ENCODE measurements at regions not wholly inside any gene's neighbourhood (a gene's known extent, or its start where the extent isn't known, plus 50 kb on each side); places are given as distances from the start of the nearest gene placed in this dataset.
"Not testable (repeated sequence)": the region's sequence is repeated elsewhere in the genome, so short reads cannot be mapped to it uniquely, and the experiment has no call there.

- H3K4me3 Mint-ChIP-seq = no peak overlapping the region
- ATAC-seq (no peak), DNase-seq (no peak)
- no peak overlapping the region for H3K27ac Mint-ChIP-seq
- ChIA-PET CTCF (no interaction called here), POLR2A (no interaction called here)
- peaks cover 0 to 25% (median 5%) of the 10 kb centered on the region in 5 donors for H3K27me3 Mint-ChIP-seq
- no peaks in the 10 kb centered on the region for H3K4me1 ChIP-seq (ENCODE audit: control insufficient read depth in 2 of 2, insufficient read depth in 2 of 2, low read length in 2 of 2)
- H3K27me3 ChIP-seq (ENCODE audit: control insufficient read depth in 2 of 2, insufficient read depth in 2 of 2, low read length in 2 of 2) = no peaks in the 10 kb centered on the region
- H3K36me3 ChIP-seq (ENCODE audit: control insufficient read depth in 2 of 3, insufficient read depth in 3 of 3, low read length in 3 of 3) = no peaks in the 10 kb centered on the region
- H3K4me1 Mint-ChIP-seq = no peaks in the 10 kb centered on the region
- no peaks in the 10 kb centered on the region for H3K9me3 ChIP-seq (ENCODE audit: control insufficient read depth in 2 of 3, low read length in 3 of 3)
- H3K27ac ChIP-seq (ENCODE audit: low read depth, low read length) = no peak overlapping the region
- H3K9me3 Mint-ChIP-seq = peaks cover 0 to 21% (median 9%) of the 10 kb centered on the region in 11 donors
- intact Hi-C loops (cut with micrococcal nuclease) = no loop called here
- peaks cover 0 to 5% (median 0%) of the 10 kb centered on the region in 5 donors for H3K36me3 Mint-ChIP-seq
- H3K4me3 ChIP-seq (ENCODE audit: low read length) = no peak overlapping the region
Observed at GRCh38 chr6:25202504-25202903, 76.7 kb upstream of the CARMIL1 start.

GRCh38 chr6:25205629-25206028, 73.5 kb upstream of the CARMIL1 start:
- POLR2A ChIA-PET = no interaction called here
- H3K27ac ChIP-seq (ENCODE audit: low read depth, low read length) = no peak overlapping the region
- H3K4me3 ChIP-seq (ENCODE audit: low read length) = no peak overlapping the region
- DNase-seq = no peak
- CTCF ChIA-PET = no interaction called here
- no peak for ATAC-seq
- Mint-ChIP-seq H3K36me3 (peaks cover 0 to 12% (median 7%) of the 10 kb centered on the region in 5 donors), H3K4me1 (no peaks in the 10 kb centered on the region), H3K4me3 (no peak overlapping the region), H3K27ac (no peak overlapping the region), H3K27me3 (peaks cover 0 to 30% (median 9%) of the 10 kb centered on the region in 5 donors), H3K9me3 (peaks cover 5 to 39% (median 14%) of the 10 kb centered on the region in 11 donors)
- H3K9me3 ChIP-seq (ENCODE audit: control insufficient read depth in 2 of 3, low read length in 3 of 3) = no peaks in the 10 kb centered on the region
- H3K4me1 ChIP-seq (ENCODE audit: control insufficient read depth in 2 of 2, insufficient read depth in 2 of 2, low read length in 2 of 2) = no peaks in the 10 kb centered on the region
- H3K36me3 ChIP-seq (ENCODE audit: control insufficient read depth in 2 of 3, insufficient read depth in 3 of 3, low read length in 3 of 3) = no peaks in the 10 kb centered on the region
- no peaks in the 10 kb centered on the region for H3K27me3 ChIP-seq (ENCODE audit: control insufficient read depth in 2 of 2, insufficient read depth in 2 of 2, low read length in 2 of 2)
- intact Hi-C loops (cut with micrococcal nuclease) = no loop called here

- CTCF ChIA-PET; H3K4me3 ChIP-seq (ENCODE audit: low read length); DNase-seq; H3K27me3 ChIP-seq (ENCODE audit: control insufficient read depth in 2 of 2, insufficient read depth in 2 of 2, low read length in 2 of 2); ATAC-seq; H3K27ac ChIP-seq (ENCODE audit: low read depth, low read length); H3K36me3 ChIP-seq (ENCODE audit: control insufficient read depth in 2 of 3, insufficient read depth in 3 of 3, low read length in 3 of 3); H3K4me1 Mint-ChIP-seq; H3K9me3 ChIP-seq (ENCODE audit: control insufficient read depth in 2 of 3, low read length in 3 of 3); POLR2A ChIA-PET; H3K27ac Mint-ChIP-seq; intact Hi-C loops (cut with micrococcal nuclease); H3K4me3 Mint-ChIP-seq; H3K4me1 ChIP-seq (ENCODE audit: control insufficient read depth in 2 of 2, insufficient read depth in 2 of 2, low read length in 2 of 2): not testable (repeated sequence)
- H3K27me3 Mint-ChIP-seq = peaks cover 0 to 41% (median 9%) of the 10 kb centered on the region in 5 donors
- peaks cover 7 to 39% (median 21%) of the 10 kb centered on the region in 11 donors for H3K9me3 Mint-ChIP-seq
- peaks cover 0 to 13% (median 7%) of the 10 kb centered on the region in 5 donors for H3K36me3 Mint-ChIP-seq
Observed at GRCh38 chr6:25207453-25208155, 71.6 kb upstream of the CARMIL1 start.

DNA sequence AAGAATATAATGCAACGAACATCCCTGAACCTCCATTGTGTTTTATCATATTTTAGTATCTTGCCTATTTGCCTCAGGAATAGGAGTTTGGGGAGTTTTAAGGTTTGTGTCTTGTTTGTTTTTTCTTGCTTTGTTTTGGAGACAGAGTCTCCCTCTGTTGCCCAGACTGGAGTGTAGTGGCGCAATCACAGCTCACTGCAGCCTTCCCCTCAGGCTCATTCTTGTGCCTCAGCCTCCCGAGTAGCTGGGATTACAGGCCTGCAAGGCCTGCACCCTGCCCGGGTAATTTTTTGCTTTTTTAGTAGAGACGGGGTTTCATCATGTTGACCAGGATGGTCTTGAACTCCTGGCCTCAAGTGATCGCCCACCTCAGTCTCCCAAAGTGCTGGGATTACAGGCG, 63.3 kb upstream of the CARMIL1 start:
- Histone ChIP-seq H3K4me3 (ENCODE audit: low read length) (no peak overlapping the region), H3K4me1 (ENCODE audit: control insufficient read depth in 2 of 2, insufficient read depth in 2 of 2, low read length in 2 of 2) (no peaks in the 10 kb centered on the region), H3K9me3 (ENCODE audit: control insufficient read depth in 2 of 3, low read length in 3 of 3) (no peaks in the 10 kb centered on the region), H3K27ac (ENCODE audit: low read depth, low read length) (no peak overlapping the region), H3K36me3 (ENCODE audit: control insufficient read depth in 2 of 3, insufficient read depth in 3 of 3, low read length in 3 of 3) (no peaks in the 10 kb centered on the region), H3K27me3 (ENCODE audit: control insufficient read depth in 2 of 2, insufficient read depth in 2 of 2, low read length in 2 of 2) (no peaks in the 10 kb centered on the region)
- no peak overlapping the region for H3K4me3 Mint-ChIP-seq
- ChIA-PET CTCF (no interaction called here), POLR2A (no interaction called here)
- no peak for ATAC-seq
- H3K27ac Mint-ChIP-seq = no peak overlapping the region
- H3K4me1 Mint-ChIP-seq = peaks cover 0 to 1% (median 0%) of the 10 kb centered on the region in 7 donors
- H3K9me3 Mint-ChIP-seq = peaks cover 0 to 12% (median 0%) of the 10 kb centered on the region in 11 donors
- peaks cover 0 to 15% (median 0%) of the 10 kb centered on the region in 5 donors for H3K27me3 Mint-ChIP-seq
- intact Hi-C loops (cut with micrococcal nuclease) = no loop called here
- peaks cover 0 to 7% (median 0%) of the 10 kb centered on the region in 5 donors for H3K36me3 Mint-ChIP-seq
- DNase-seq = no peak

DNA sequence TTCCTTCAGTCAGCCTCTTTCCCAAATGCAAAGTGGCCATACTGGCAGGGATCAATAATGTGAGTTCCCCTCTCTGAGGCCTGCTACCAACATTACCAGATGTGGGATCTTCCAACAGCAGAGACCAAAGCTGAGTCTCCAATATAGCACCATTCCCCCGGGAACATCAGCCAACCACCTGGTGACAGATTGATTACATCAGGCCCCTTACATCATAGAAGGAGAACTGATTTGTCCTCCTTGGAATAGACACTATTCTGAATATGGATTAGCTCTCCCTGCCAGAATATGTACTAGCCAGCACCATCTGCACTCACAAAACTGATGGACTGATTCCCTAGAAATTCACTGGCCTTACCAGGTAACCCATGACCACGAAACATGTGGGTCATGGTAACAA, 61.9 kb upstream of the CARMIL1 start:
- Histone ChIP-seq H3K9me3 (ENCODE audit: control insufficient read depth in 2 of 3, low read length in 3 of 3) (no peaks in the 10 kb centered on the region), H3K4me3 (ENCODE audit: low read length) (no peak overlapping the region), H3K27ac (ENCODE audit: low read depth, low read length) (no peak overlapping the region), H3K27me3 (ENCODE audit: control insufficient read depth in 2 of 2, insufficient read depth in 2 of 2, low read length in 2 of 2) (no peaks in the 10 kb centered on the region), H3K36me3 (ENCODE audit: control insufficient read depth in 2 of 3, insufficient read depth in 3 of 3, low read length in 3 of 3) (no peaks in the 10 kb centered on the region), H3K4me1 (ENCODE audit: control insufficient read depth in 2 of 2, insufficient read depth in 2 of 2, low read length in 2 of 2) (no peaks in the 10 kb centered on the region)
- Mint-ChIP-seq H3K4me1 (peaks cover 0 to 1% (median 0%) of the 10 kb centered on the region in 7 donors), H3K36me3 (peaks cover 0 to under 1% (median 0%) of the 10 kb centered on the region in 5 donors), H3K27me3 (peaks cover 0 to 6% (median 0%) of the 10 kb centered on the region in 5 donors), H3K9me3 (peaks cover 0 to 4% (median 0%) of the 10 kb centered on the region in 11 donors), H3K4me3 (no peak overlapping the region), H3K27ac (no peak overlapping the region)
- CTCF ChIA-PET = no interaction called here
- DNase-seq = no peak
- intact Hi-C loops (cut with micrococcal nuclease) = no loop called here
- ATAC-seq = no peak
- POLR2A ChIA-PET = no interaction called here

DNA sequence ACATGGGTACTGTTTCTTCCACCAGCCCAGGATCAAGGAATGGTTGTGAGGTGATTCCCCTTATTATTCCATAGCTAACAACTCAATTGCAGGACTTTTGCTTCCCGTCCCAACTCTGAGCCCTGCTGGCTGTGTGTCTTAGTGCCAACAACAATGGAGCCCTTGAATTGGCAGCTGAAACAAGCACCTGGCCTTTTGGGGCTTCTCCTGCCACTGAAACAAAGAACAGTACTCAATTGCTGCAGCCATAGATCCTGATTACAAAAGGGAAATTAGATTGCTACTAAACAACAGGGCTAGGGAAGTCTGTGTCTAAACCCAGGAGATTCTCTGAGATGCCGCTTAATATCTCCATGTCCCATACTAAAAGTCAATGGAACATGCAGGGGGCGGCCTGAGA, 61.3 kb upstream of the CARMIL1 start:
- H3K4me3 Mint-ChIP-seq = no peak overlapping the region
- CTCF ChIA-PET = no interaction called here
- Histone ChIP-seq H3K4me3 (ENCODE audit: low read length) (no peak overlapping the region), H3K27ac (ENCODE audit: low read depth, low read length) (no peak overlapping the region), H3K36me3 (ENCODE audit: control insufficient read depth in 2 of 3, insufficient read depth in 3 of 3, low read length in 3 of 3) (no peaks in the 10 kb centered on the region), H3K9me3 (ENCODE audit: control insufficient read depth in 2 of 3, low read length in 3 of 3) (no peaks in the 10 kb centered on the region), H3K4me1 (ENCODE audit: control insufficient read depth in 2 of 2, insufficient read depth in 2 of 2, low read length in 2 of 2) (no peaks in the 10 kb centered on the region), H3K27me3 (ENCODE audit: control insufficient read depth in 2 of 2, insufficient read depth in 2 of 2, low read length in 2 of 2) (no peaks in the 10 kb centered on the region)
- H3K27me3 Mint-ChIP-seq = peaks cover 0 to 4% (median 0%) of the 10 kb centered on the region in 5 donors
- intact Hi-C loops (cut with micrococcal nuclease) = no loop called here
- no peak overlapping the region for H3K27ac Mint-ChIP-seq
- POLR2A ChIA-PET = no interaction called here
- H3K9me3 Mint-ChIP-seq = peaks cover 0 to 2% (median 0%) of the 10 kb centered on the region in 11 donors
- no peak for DNase-seq
- H3K36me3 Mint-ChIP-seq = no peaks in the 10 kb centered on the region
- no peak for ATAC-seq
- H3K4me1 Mint-ChIP-seq = peaks cover 0 to 1% (median 0%) of the 10 kb centered on the region in 7 donors

- ATAC-seq (no peak), DNase-seq (no peak)
- H3K36me3 ChIP-seq (ENCODE audit: control insufficient read depth in 2 of 3, insufficient read depth in 3 of 3, low read length in 3 of 3) = no peaks in the 10 kb centered on the region
- intact Hi-C loops (cut with micrococcal nuclease) = no loop called here
- no peaks in the 10 kb centered on the region for H3K9me3 ChIP-seq (ENCODE audit: control insufficient read depth in 2 of 3, low read length in 3 of 3)
- H3K4me3 Mint-ChIP-seq = no peak overlapping the region
- peaks cover under 1 to 2% (median 1%) of the 10 kb centered on the region in 7 donors for H3K4me1 Mint-ChIP-seq
- no peaks in the 10 kb centered on the region for H3K27me3 ChIP-seq (ENCODE audit: control insufficient read depth in 2 of 2, insufficient read depth in 2 of 2, low read length in 2 of 2)
- ChIA-PET POLR2A (no interaction called here), CTCF (no interaction called here)
- no peaks in the 10 kb centered on the region for H3K4me1 ChIP-seq (ENCODE audit: control insufficient read depth in 2 of 2, insufficient read depth in 2 of 2, low read length in 2 of 2)
- H3K9me3 Mint-ChIP-seq = no peaks in the 10 kb centered on the region
- H3K27ac Mint-ChIP-seq = no peak overlapping the region
- no peak overlapping the region for H3K4me3 ChIP-seq (ENCODE audit: low read length)
- H3K27ac ChIP-seq (ENCODE audit: low read depth, low read length) = no peak overlapping the region
- peaks cover 0 to 2% (median 0%) of the 10 kb centered on the region in 5 donors for H3K27me3 Mint-ChIP-seq
- no peaks in the 10 kb centered on the region for H3K36me3 Mint-ChIP-seq
Observed at GRCh38 chr6:25218346-25218745, 60.8 kb upstream of the CARMIL1 start.
